Right lobe of liver (tissue), 4 donors: ENCODE measurements at regions not wholly inside any gene's neighbourhood (a gene's known extent, or its start where the extent isn't known, plus 50 kb on each side); places are given as distances from the start of the nearest gene placed in this dataset.

Source experiments
- CTCF ChIP-seq, 4 donors: fragments of 200-600 bp in 3 of 4; fragments of 450-650 bp in 1 of 4; IDR thresholded peaks; one replicate each; pipeline versions ENCODE4 v1.5.1 to v1.8.0; 2016 to 2022; ENCODE audit warnings: antibody characterized with exemption in 4 of 4, mild to moderate bottlenecking in 2 of 4
- POLR2A ChIP-seq: fragments of 450-650 bp; IDR thresholded peaks from one replicate; pipeline ENCODE4 v1.6.1; 2017; ENCODE audit warnings: antibody characterized with exemption, mild to moderate bottlenecking
- donor health status: DM: no; HTN: no; CAD: no.
- donor health status: DM: no; HTN: no; CAD: no.
- donor health status: DM: no; HTN: yes; CAD: no.

GRCh38 chrX:88605222-88605583, 141.8 kb upstream of the CPXCR1 start:
- TF ChIP-seq POLR2A = no peak
- TF ChIP-seq CTCF (IDR thresholded peaks at IDR 0.05) = no peak
